Astrocyte of the spinal cord (primary cell): ENCODE measurements at regions not wholly inside any gene's neighbourhood (a gene's known extent, or its start where the extent isn't known, plus 50 kb on each side); places are given as distances from the start of the nearest gene placed in this dataset.

Experiments used
- DNase-seq: peaks from one replicate; pipeline ENCODE4 v3.0.0; 2011; ENCODE audit warnings: low read depth, low spot score
- H3K4me3 ChIP-seq: 2 replicates; pipeline ENCODE4 v1.5.1; 2011; ENCODE audit warnings: low read depth, mild to moderate bottlenecking, low read length, moderate library complexity
- in situ Hi-C: cut with HindIII; loops from 2 replicates; pipeline ENCODE4 v1.10.0; 2017; ENCODE audit warnings: low sequenced_read_pairs
- TF ChIP-seq, protein P1 (sequence below): IDR thresholded peaks from 2 replicates; pipeline ENCODE4 v1.5.1; 2012; ENCODE audit warnings: low read depth, mild to moderate bottlenecking, low read length, inconsistent platforms

DNA sequence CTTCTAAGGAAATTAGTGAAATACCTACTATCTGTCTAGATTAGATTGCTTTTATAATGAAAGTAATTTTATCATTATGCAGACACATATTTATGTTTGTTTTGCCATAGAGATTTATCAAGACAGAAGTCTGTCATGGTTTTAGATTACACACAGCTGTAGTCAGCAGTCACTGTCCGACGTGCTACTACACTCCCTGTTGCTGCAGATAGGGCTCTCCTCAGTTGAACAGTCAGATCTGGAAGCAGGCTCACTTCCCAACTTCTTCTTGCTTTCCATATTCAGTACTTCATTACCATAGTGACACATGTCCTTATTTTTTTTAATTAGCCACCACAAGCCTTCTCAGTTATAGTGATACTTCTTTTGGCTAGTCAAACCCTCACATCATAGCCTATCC is 329.9 kb upstream of the ITGA1 start:
- TF ChIP-seq, protein P1, sequence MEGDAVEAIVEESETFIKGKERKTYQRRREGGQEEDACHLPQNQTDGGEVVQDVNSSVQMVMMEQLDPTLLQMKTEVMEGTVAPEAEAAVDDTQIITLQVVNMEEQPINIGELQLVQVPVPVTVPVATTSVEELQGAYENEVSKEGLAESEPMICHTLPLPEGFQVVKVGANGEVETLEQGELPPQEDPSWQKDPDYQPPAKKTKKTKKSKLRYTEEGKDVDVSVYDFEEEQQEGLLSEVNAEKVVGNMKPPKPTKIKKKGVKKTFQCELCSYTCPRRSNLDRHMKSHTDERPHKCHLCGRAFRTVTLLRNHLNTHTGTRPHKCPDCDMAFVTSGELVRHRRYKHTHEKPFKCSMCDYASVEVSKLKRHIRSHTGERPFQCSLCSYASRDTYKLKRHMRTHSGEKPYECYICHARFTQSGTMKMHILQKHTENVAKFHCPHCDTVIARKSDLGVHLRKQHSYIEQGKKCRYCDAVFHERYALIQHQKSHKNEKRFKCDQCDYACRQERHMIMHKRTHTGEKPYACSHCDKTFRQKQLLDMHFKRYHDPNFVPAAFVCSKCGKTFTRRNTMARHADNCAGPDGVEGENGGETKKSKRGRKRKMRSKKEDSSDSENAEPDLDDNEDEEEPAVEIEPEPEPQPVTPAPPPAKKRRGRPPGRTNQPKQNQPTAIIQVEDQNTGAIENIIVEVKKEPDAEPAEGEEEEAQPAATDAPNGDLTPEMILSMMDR = no peak
- no peak for DNase-seq
- no peak overlapping the region for H3K4me3 ChIP-seq
- in situ Hi-C loops = no loop called here

DNA sequence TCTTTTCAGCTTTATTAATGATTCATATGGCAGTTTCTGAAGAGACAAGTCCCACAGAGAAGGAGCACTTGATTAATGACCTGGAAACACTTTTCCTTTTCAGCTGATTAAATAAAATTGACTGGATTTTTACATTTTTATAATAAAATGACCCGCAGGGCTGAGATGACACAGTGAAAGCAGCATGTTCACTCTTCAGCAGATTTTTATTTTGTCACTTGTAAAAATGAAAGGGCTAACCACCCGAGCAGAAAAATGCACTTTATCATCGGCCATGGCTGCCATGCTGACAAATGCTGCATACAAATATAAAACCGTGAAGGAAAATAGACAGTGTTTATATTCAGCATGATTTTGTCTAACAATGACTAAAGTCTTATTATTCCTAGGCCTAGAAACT is 321.6 kb upstream of the ITGA1 start:
- in situ Hi-C loops = no loop called here
- no peak overlapping the region for H3K4me3 ChIP-seq
- DNase-seq = no peak
- TF ChIP-seq, protein P1 = no peak

DNA sequence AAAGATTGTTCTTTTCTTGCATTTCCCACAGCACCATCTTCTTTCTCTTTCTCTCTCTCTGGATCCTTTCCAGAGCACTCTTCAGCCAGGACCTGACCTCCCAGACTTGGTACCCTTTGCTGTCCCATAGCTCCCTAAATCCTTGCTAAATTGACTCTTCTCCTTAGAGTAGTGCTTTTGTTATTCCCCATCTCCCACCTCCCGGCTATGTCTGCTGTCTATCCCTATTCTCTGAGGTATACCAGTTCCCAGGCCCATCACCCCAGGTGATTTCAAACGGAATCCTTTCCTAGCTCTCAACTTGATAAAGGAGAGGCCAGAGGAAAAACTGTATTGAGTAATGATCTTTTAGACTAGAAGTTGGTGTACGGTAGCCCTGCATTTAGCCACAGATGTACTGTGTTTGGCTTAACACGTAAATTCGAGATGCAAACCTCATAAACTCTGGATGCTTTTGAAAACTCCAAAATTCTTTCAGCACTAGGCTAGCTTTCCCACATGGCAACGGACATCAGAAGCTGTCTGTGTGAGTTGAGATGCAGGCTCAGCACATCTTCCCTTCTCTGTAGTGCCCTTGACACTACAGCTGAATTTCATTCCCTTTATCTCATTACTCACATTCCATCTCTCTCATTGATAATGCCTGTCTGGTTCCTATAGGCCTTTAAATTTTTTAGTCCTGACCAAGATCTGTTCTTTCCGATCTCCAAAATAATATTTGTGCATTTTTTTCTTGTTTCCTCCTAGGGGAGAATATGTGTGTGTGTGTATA is 320.8 kb upstream of the ITGA1 start:
- in situ Hi-C loops = no loop called here
- TF ChIP-seq, protein P1 = no peak
- no peak for DNase-seq
- no peak overlapping the region for H3K4me3 ChIP-seq

DNA sequence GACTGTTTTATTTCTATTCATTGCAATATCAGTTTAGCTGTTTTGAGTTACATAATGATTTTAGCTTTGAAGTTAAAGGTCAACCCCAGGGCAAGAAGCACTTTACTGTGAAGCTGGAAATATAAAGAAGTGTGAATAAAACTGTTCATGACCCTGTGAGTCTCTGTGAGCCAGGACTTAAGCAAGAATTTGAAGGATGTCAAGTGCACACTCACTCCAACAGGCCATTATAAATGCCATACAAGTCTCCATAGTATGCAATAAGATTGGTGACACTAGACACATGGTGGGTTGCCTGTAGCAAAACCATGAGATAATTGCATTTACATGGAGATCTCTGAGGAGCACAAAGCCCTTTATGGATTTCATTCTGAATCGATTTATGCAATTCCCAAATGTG is 318.7 kb upstream of the ITGA1 start:
- in situ Hi-C loops = no loop called here
- TF ChIP-seq, protein P1 = no peak
- no peak for DNase-seq
- H3K4me3 ChIP-seq = no peak overlapping the region

DNA sequence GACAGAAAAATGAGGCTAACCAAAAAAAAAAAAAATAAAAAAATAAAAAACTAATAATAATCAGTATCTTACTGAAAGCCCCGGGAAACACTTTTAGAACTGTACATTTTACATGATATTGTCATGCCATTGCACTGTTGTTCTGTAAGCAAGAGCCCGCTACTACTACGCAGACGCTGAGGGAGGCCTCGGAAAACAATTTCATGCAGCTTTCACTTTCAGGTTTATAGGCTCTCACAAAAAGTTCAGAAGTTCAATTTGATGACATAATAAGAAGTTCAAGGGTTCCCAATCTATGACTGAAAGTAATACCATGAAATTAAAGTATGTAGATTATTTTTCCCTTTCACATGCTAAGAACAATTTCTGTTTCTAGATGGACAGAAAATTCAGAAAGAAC is 318.3 kb upstream of the ITGA1 start:
- DNase-seq = no peak
- TF ChIP-seq, protein P1 = no peak
- in situ Hi-C loops = no loop called here
- no peak overlapping the region for H3K4me3 ChIP-seq

DNA sequence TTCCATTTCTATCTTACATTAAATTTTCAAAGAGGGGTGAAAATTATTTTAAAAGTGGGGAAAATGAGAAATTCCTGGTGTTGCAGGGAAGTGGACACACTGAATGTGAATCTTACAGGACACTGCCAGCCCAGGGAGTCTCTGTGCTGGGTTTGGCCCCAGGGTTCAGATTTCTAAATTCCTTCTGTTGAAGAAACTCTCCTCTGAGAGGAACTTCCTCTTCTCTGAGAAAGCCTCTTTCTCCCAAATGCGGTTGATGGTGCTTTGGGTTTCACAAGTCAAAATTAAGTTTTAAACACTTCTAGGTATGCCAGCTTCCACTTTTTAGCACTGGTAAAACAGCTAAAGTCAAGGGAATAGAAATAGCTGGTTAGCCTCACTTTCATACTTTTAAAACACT is 317.9 kb upstream of the ITGA1 start:
- no peak for DNase-seq
- H3K4me3 ChIP-seq = no peak overlapping the region
- in situ Hi-C loops = no loop called here
- TF ChIP-seq, protein P1 = no peak

DNA sequence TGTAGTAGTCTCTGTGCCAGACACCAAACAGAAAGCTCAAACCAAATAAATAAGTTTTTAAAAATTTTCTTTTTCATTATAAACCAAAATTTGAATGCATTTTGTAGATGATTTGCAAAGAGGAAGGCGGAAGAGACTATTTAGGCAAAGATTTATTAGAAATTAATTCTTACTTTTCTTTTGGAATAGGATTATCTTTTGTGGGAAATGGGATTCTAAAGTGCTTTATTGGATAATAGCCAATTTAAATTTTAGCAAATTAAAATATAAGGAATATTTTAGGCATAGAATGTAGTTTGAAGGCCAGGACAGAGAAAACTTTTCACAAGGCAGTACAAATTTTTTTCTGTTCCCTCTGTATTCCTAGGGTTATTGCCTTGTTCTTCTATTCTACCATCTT is 311.4 kb upstream of the ITGA1 start:
- TF ChIP-seq, protein P1 = no peak
- DNase-seq = no peak
- H3K4me3 ChIP-seq = no peak overlapping the region
- in situ Hi-C loops = no loop called here
